Head of caudate nucleus (tissue), 42 donors: ENCODE measurements at regions not wholly inside any gene's neighbourhood (a gene's known extent, or its start where the extent isn't known, plus 50 kb on each side); places are given as distances from the start of the nearest gene placed in this dataset.
"Not testable (repeated sequence)": the region's sequence is repeated elsewhere in the genome, so short reads cannot be mapped to it uniquely, and the experiment has no call there.

Source experiments
- DNase-seq, 42 donors: peaks; one replicate each; pipeline versions ENCODE4 v3.0.0 to v3.0.0-alpha.2; 2020 to 2021; ENCODE audit warnings: mixed read lengths in 7 of 42
- intact Hi-C: fragments of 100-400 bp; cut with DNase I; formaldehyde crosslinking; loops from one replicate; pipeline ENCODE4 v1.15.0; 2022

DNA sequence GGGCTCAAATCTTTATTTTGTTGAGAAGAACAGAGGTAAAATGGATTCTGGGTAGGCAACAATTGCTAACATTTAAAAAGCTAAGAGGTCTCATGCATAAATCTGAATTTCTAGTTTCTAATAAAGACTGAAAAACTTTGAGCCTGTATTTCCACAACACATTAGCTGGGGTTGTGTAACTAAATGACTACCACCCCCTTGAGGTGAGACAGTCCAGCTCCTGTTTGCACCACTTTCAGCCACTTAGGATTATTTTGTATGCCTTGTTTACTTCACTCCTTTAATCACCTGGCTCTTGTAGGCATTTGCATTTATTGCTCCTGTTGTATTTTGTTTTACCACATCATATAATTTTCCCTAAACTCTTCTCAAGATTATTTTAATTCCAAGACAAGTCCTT, 376.6 kb downstream of the PTH2R start:
- no peak for DNase-seq
- intact Hi-C loops = no loop called here

- intact Hi-C loops, DNase-seq: not testable (repeated sequence)
Observed at GRCh38 chr2:208784774-208785173, 378.2 kb downstream of the PTH2R start.

GRCh38 chr2:208791257-208791656, 384.7 kb downstream of the PTH2R start:
- intact Hi-C loops = no loop called here
- DNase-seq = no peak

GRCh38 chr2:208792766-208793165, 386.2 kb downstream of the PTH2R start:
- no peak for DNase-seq
- intact Hi-C loops = no loop called here

DNA sequence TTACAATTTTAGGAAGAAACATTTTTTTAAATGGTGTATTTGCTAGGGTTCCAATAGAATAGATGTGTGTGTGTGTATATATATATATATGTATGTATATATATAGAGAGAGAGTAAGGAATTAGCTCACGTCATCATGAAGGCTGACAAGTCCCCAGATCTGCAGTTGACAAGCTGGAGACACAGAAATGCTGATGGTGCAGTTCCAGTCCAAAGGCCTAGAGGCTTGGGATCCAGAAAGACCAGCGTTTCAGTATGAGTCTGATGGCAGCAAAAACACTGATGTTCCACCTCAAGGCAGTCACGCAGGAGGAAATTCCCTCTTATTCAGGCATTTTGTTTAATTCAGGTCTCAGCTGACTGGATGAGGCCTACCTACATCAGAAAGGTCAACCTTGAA, 386.8 kb downstream of the PTH2R start:
- DNase-seq = no peak
- intact Hi-C loops = no loop called here

GRCh38 chr2:208794288-208794975, 387.8 kb downstream of the PTH2R start:
- no peak for DNase-seq
- intact Hi-C loops = no loop called here

DNA sequence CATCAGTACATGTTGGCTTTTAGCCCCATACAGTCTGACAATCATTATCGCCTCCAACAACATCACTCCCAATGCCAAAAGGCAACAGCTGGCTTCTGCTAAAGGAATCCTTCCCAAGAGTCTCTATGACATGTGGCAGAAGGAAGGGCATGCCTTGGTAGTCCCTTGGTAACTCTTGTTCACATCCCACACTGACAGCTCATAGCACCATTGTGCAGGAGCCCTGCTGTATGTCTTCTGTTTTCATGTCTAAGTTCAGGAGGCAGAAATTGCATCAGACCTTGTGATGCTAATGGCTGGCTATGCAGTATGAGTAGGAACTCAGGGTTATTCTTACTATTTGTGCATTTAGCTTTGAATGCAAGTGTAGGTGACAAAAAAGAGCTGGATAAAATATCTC, 392.1 kb downstream of the PTH2R start:
- no peak for DNase-seq
- intact Hi-C loops = no loop called here

GRCh38 chr2:208799397-208799796, 392.8 kb downstream of the PTH2R start:
- no peak for DNase-seq
- intact Hi-C loops = no loop called here

DNA sequence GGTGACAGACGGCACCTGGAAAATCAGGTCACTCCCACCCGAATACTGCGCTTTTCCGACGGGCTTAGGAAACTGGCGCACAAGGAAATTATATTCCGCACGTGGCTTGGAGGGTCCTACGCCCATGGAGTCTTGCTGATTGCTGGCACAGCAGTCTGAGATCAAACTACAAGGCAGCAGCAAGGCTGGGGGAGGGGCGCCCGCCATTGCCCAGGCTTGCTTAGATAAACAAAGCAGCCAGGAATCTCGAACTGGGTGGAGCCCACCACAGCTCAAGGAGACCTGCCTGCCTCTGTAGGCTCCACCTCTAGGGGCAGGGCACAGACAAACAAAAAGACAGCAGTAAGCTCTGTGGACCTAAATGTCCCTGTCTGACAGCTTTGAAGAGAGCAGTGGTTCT, 394.3 kb downstream of the PTH2R start:
- intact Hi-C loops, DNase-seq: not testable (repeated sequence)

DNA sequence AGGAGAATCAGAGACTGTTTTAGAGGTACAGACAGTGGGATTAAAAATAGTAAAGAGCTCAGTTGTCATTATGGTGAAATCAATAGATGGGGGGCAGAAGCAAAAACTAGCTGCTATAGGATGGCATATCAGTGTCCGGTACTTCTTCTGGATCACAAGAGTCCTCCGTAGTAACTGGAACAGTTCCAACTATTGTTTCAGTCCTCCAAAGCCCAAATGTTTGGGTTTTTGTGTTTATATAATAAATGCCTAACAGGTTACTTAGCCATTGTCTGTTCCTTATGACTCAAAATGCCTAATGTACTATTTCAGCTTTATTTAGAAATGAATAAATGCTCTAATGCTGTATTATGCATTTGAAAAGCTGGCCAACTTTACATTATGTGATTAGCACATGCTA, 401.2 kb downstream of the PTH2R start:
- intact Hi-C loops = no loop called here
- DNase-seq = no peak

DNA sequence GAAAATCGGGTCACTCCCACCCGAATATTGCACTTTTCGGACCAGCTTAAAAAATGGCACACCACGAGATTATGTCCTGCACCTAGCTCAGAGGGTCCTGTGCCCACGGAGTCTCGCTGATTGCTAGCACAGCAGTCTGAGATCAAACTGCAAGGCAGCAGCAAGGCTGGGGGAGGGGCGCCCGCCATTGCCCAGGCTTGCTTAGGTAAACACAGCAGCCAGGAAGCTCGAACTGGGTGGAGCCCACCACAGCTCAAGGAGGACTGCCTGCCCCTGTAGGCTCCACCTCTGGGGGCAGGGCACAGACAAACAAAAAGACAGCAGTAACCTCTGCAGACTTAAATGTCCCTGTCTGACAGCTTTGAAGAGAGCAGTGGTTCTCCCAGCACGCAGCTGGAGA, 405.3 kb downstream of the PTH2R start:
- intact Hi-C loops, DNase-seq: not testable (repeated sequence)

- no peak for DNase-seq
- intact Hi-C loops = no loop called here
Observed at GRCh38 chr2:208819190-208819589, 412.6 kb downstream of the PTH2R start.

DNA sequence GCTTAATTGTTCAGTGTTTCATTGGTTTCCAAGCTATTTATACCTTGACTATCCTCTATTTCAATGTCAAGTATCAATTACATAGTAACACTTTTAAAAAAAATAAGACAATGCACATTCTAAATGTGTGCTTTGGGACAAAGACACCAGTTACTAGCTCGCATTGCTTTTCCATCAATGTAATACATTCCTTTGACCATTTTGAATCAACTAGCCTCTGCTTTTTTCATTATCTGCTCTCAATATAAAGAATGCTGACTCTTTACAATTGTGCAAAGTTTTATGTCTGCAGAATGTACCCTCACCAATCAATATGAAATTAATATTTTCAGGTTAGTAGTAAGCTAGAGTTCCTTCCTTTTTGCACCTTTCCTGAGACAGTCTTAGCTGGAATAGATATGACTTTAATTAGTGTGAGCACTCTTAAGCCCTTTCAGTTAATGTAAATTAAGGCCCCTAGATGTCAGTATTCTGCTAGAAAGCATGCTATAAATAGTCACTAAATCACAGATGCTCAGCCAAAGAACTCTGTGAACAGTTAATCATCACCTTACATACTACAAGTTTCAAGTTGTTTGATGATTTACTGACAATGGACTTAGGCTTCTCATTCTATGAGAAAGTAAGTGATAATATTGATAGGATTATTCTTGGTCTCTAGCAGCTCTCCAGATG, 413.6 kb downstream of the PTH2R start:
- DNase-seq = no peak
- intact Hi-C loops = no loop called here

DNA sequence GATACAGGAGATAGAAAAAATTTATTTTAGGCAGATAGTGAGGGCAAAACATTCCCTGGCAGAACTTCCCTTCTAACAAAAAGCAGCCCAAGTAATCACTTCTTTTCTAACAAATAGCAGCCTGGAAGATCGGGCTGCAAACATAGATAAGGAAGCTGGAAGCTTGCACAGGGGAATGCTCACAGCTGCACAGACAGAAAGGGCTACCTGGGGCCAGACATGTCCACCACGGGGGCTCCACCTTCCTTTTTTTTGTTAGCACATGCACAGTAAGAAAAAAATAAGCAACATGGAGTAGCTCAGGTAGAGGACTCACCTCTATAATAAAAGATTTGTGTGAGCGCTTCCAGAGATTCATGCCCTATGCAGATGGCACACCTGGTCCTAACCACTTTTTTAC, 420.5 kb downstream of the PTH2R start:
- no peak for DNase-seq
- intact Hi-C loops = no loop called here

DNA sequence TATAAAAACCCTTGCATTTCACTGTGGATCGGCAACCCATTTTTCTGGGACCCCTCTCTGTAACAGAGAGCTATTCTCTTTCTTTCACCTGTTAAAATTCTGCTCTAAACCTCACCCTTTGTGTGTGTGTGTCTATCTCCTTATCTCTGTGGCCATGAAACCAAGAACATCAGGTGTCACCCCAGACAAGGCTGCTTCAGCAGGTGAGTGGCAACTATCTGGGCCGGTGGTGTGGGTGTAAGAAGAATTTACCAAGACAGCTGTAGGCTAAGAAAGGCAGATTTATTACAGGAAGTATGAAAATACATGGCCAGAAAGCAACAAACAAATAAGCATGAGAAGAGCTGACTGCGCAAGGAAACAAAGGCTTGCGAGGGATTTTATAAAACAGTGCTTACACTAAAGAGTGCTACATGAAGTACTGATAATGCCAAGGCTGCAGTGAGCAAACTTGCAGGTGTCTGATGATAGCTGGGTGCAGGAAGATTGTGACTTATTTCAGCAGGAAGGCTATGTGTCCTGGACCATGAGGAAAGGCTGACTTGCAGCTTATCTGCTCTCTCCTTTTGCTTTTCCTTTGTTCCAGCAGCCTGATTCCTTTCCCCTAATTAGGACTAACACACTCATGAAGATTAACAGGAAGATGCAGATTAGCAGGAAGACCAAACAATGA, 421.1 kb downstream of the PTH2R start:
- intact Hi-C loops = no loop called here
- no peak for DNase-seq

DNA sequence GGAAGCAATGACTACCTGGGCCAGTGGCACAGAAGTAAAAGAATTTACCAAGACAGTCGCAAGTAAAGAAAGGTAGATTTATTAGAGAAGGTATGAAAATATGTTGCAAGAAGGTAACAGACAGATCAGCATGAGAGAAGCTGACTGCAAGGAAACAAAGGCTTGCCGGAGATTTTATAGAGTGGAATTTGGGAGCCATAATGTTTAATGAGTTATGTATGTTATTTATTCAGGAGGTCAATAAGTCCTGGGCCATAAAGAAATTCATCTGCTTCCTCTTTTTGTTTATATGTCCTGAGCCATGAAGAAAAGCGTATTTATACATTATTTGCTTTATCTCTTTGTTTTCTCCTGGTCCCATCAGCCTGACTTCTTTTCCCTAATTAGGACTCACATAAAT, 423.6 kb downstream of the PTH2R start:
- DNase-seq = no peak
- intact Hi-C loops = no loop called here

DNA sequence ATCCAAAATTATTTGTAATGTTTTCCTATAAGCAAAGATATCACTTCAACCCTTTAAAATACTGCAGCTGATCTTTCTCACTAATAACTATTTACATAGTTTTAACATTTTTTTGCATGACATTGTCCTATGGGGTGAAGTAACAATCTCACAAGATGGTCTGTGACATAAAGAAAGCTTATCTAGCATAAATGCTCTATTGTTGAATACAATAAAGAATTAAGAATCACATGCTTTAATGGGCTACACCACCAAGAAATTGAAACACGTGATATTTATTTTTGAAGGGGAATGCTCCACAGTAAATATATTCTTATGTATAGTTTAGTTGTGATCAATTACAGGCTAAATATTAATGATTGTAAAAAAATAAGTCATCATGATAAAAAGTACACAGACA, 441.1 kb downstream of the PTH2R start:
- no peak for DNase-seq

DNA sequence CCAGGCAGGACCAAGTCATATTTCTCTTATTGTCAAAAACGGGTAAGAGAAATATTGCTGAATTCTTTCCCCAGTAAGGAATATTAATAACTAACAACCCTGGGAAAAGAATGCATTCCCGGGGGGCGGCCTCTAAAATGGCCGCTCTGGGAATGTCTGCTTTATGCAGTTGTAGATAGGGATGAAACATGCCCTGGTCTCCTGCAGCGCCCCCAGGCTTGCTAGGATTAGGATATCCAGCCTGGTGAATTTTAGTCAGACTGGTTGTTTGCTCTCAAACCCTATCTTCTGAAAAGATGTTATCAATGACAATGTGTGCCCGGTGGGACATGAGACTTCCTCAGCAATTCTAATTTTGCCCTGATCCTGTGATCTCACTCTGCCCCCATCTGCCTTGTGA, 448.1 kb downstream of the PTH2R start:
- DNase-seq = no peak
- intact Hi-C loops = no loop called here

More for the DNA sequence above, 441.1 kb downstream of the PTH2R start:
- intact Hi-C loops = no loop called here

DNA sequence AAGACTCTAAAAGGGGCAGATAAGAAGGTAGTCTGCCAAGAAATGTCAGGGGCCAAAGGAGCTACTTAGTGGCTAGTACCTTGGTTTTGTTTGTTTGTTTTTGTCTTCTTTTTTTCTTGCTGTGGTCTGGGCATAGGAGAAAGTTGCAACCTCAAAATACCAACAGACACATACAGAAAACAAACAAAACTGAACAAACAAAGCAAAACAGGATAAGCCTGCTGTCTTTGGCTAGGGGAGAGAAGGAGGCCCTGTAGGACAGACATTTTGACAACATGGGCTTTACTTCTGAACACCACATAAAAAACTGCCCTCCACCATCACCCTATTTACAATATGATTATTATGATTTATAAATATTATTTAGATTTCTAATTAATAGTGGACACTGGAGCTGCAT, 460.8 kb downstream of the PTH2R start:
- no peak for DNase-seq
- intact Hi-C loops = no loop called here

- intact Hi-C loops = no loop called here
- DNase-seq = peak in 13 of 42 donors; percentile 3 to 65 (median 24)
Observed at GRCh38 chr2:208872591-208872990, 466.0 kb downstream of the PTH2R start.

GRCh38 chr2:208879666-208880065, 473.1 kb downstream of the PTH2R start:
- no peak for DNase-seq
- intact Hi-C loops = no loop called here
